Endothelial cell of umbilical vein (primary cell): ENCODE measurements at regions not wholly inside any gene's neighbourhood (a gene's known extent, or its start where the extent isn't known, plus 50 kb on each side); places are given as distances from the start of the nearest gene placed in this dataset.

Source experiments
- BruUV-seq: library from RNA; stranded (reverse); fragments of 400-500 nt; replicated peaks from 2 replicates; lab custom pipeline; 2021; lab: Mats Ljungman, UMichigan
- CTCF ChIA-PET: fragments of 300-600, 350-600 bp; sonication (Branson Sonifier 250); formaldehyde crosslinking; loops from one replicate; lab custom pipeline; 2021; ENCODE audit warnings: antibody characterized with exemption, inconsistent platforms; lab: Charles Lee
- POLR2A ChIA-PET: fragments of 300-600, 350-600 bp; sonication (Branson Sonifier 250); formaldehyde crosslinking; loops from one replicate; lab custom pipeline; 2021; ENCODE audit warnings: antibody characterized with exemption, inconsistent platforms; lab: Charles Lee
- DNase-seq: peaks from one replicate; pipeline ENCODE4 v3.0.0-alpha.2; 2011; ENCODE audit warnings: low read depth, low spot score
- FAIRE-seq: peaks from 2 replicates; lab custom pipeline; 2011; peaks lifted over from hg19 to GRCh38; lab: Jason Lieb, UNC
- H2AFZ ChIP-seq: 2 replicates; pipeline ENCODE4 v1.6.0; 2012; ENCODE audit warnings: low read depth, low read length, control low read depth, inconsistent platforms
- H3K27ac ChIP-seq: 2 replicates; pipeline ENCODE4 v1.5.1; 2011; ENCODE audit warnings: low read depth, mild to moderate bottlenecking, control low read depth, low read length, moderate library complexity; ENCODE audit not compliant: insufficient read depth
- H3K27me3 ChIP-seq, 2 experiments: 2 replicates each; pipeline versions ENCODE4 v1.6.0 to v1.6.1; 2011; ENCODE audit warnings: low read length in 2 of 2, mixed read lengths in 1 of 2; ENCODE audit not compliant: control insufficient read depth in 2 of 2, insufficient read depth in 2 of 2
- H3K36me3 ChIP-seq, 2 experiments: 2 replicates in 1 of 2; 3 replicates in 1 of 2; pipeline ENCODE4 v1.5.1; 2011; ENCODE audit warnings: low read length in 2 of 2, mild to moderate bottlenecking in 1 of 2, moderate library complexity in 1 of 2; ENCODE audit not compliant: control insufficient read depth in 2 of 2, insufficient read depth in 2 of 2; ENCODE audit errors: extremely low read depth in 1 of 2
- H3K4me1 ChIP-seq: 3 replicates; pipeline ENCODE4 v1.5.1; 2011; ENCODE audit warnings: mild to moderate bottlenecking, low read length; ENCODE audit not compliant: control insufficient read depth, insufficient read depth; ENCODE audit errors: extremely low read depth
- H3K4me2 ChIP-seq: 2 replicates; pipeline ENCODE4 v1.6.1; 2011; ENCODE audit warnings: low read length, control low read depth, mixed read lengths; ENCODE audit not compliant: insufficient read depth
- H3K4me3 ChIP-seq, 3 experiments: fragments of 200-600 bp in 1 of 3; sonication (generic), shearing (Covaris generic) in 1 of 3; replicated peaks in 1 of 3; 2 replicates each; pipeline ENCODE4 v1.5.1; 2011 to 2016; ENCODE audit warnings: control low read depth in 3 of 3, low read length in 3 of 3, mild to moderate bottlenecking in 2 of 3, inconsistent platforms in 1 of 3, low read depth in 1 of 3, moderate library complexity in 1 of 3; ENCODE audit not compliant: insufficient read depth in 1 of 3
- H3K79me2 ChIP-seq: 2 replicates; pipeline ENCODE4 v1.6.0; 2012; ENCODE audit warnings: low read length, inconsistent platforms; ENCODE audit not compliant: control insufficient read depth, insufficient read depth
- H3K9ac ChIP-seq: replicated peaks from 2 replicates; pipeline ENCODE3; 2011; ENCODE audit warnings: low read length, control low read depth; ENCODE audit not compliant: insufficient read depth; ENCODE audit errors: extremely low read depth
- H3K9me1 ChIP-seq: replicated peaks from 3 replicates; pipeline ENCODE4 v1.6.0; 2011; ENCODE audit warnings: mild to moderate bottlenecking, low read length; ENCODE audit not compliant: control insufficient read depth, insufficient read depth; ENCODE audit errors: extremely low read depth
- H3K9me3 ChIP-seq: replicated peaks from 2 replicates; pipeline ENCODE4 v1.5.1; 2012; ENCODE audit warnings: low read length, inconsistent platforms; ENCODE audit not compliant: control insufficient read depth, insufficient read depth
- H4K20me1 ChIP-seq: replicated peaks from 2 replicates; pipeline ENCODE3; 2011; ENCODE audit warnings: mild to moderate bottlenecking, low read length; ENCODE audit not compliant: control insufficient read depth, insufficient read depth; ENCODE audit errors: extremely low read depth
- CTCF ChIP-seq, 2 donors: IDR thresholded peaks; 1 replicate in 1 of 2; 2 replicates in 1 of 2; pipeline ENCODE4 v1.5.1; 2011; ENCODE audit warnings: low read length in 2 of 2, mild to moderate bottlenecking in 2 of 2, moderate library complexity in 2 of 2, control low read depth in 1 of 2, inconsistent platforms in 1 of 2, low read depth in 1 of 2; ENCODE audit not compliant: insufficient read depth in 1 of 2; ENCODE audit errors: extremely low read depth in 1 of 2
- EZH2 ChIP-seq: IDR thresholded peaks from 2 replicates; pipeline ENCODE4 v1.6.1; 2012; ENCODE audit warnings: borderline replicate concordance, low read depth, mild to moderate bottlenecking, moderate library complexity, low read length, inconsistent platforms; ENCODE audit not compliant: severe bottlenecking
- JUN ChIP-seq: IDR thresholded peaks from 2 replicates; pipeline ENCODE4 v1.6.1; 2011; ENCODE audit warnings: borderline replicate concordance, low read depth; ENCODE audit not compliant: insufficient read length, insufficient read depth
- MYC ChIP-seq: IDR thresholded peaks from one replicate; pipeline ENCODE4 v1.6.1; 2011; ENCODE audit warnings: mild to moderate bottlenecking, low read depth, low read length
- POLR2A ChIP-seq: IDR thresholded peaks from 2 replicates; pipeline ENCODE4 v1.6.1; 2012; ENCODE audit warnings: low read depth, mild to moderate bottlenecking, control low read depth, low read length
- dilution Hi-C: fragments of 300-500 bp; cut with MboI; formaldehyde crosslinking; loops from one replicate; pipeline ENCODE4 v1.15.0; 2019; ENCODE audit warnings: low sequenced_read_pairs; ENCODE audit not compliant: extremely low pct_ligation_motif_present
- intact Hi-C: fragments of 100-400 bp; cut with micrococcal nuclease; formaldehyde crosslinking; loops from one replicate; pipeline ENCODE4 v1.10.0; 2022
- TF ChIP-seq, protein P1 (sequence below): IDR thresholded peaks from 2 replicates; pipeline ENCODE4 v1.6.1; 2011; ENCODE audit not compliant: insufficient read depth, insufficient read length

DNA sequence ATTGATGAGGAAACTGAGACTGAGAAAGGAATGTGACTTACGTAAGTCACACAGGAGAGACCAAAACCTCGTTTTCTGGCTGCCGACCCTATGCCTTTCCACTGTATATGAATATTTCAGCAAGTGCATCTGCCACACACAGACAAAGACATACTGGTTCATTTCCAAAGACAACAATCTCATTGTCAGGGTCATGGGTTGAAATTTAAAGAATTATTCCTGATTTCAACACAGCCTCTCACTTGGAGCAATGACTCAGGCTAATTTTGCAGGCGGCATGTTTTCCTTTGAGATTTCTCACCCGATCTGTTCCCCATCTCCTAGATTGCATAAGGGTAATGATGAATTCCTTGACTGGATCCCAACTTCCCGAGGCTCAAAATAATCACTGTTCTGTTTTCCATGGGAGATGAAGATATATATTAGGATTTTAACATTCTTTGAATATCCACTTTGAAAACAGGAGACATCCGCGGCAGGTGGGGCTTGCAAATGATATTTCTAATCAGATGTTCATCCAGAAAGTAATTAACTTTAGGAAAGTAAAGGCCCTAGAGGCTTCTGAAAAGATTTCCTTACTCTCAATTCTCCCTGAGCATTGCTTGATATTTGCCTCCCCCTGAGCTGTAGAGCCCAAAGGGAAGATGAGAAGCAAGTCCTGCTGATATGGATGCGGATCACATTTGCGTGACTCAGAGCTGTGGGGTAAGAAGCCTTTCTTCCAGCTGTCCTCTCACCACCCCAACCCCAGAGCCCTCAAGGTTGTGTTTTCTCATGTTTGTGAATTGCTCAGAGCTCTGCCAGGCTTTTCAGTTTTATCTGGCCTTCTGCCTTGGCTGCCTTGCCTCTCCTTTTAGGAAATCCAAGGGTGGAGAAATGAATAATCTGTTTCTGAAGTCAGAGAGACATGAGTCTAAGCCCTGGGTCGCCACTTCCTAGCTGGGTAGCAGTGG, 361.1 kb upstream of the BOD1L1 start:
- BruUV-seq, result no TSS peak
- Histone ChIP-seq H2AFZ (no peak overlapping the region), H3K79me2 (no peaks in the 10 kb centered on the region), H4K20me1 (no peaks in the 10 kb centered on the region), H3K4me3 (no peak overlapping the region), H3K4me2 (no peak overlapping the region), H3K27me3 (no peaks in the 10 kb centered on the region), H3K9ac (no peak overlapping the region), H3K4me1 (no peaks in the 10 kb centered on the region), H3K36me3 (no peaks in the 10 kb centered on the region), H3K9me3 (no peaks in the 10 kb centered on the region), H3K9me1 (no peaks in the 10 kb centered on the region), H3K27ac (no peak overlapping the region)
- no peak for DNase-seq
- no peak for FAIRE-seq
- dilution Hi-C loops, result no loop called here
- POLR2A ChIA-PET, result no interaction called here
- intact Hi-C loops, result no loop called here
- CTCF ChIA-PET, result interaction anchor here (1.1 kb wide), 1 partner anchor 12 kb away, joined by 3 read pairs; no protein-coding TSS in a partner anchor
- TF ChIP-seq MYC (no peak), EZH2 (no peak), POLR2A (no peak), JUN (no peak), CTCF (IDR thresholded peaks at IDR 0.05; ENCODE audit: extremely low read depth in 1 of 2, insufficient read depth in 1 of 2, low read depth in 1 of 2, low read length in 2 of 2) (no peak)
- TF ChIP-seq, protein P1, sequence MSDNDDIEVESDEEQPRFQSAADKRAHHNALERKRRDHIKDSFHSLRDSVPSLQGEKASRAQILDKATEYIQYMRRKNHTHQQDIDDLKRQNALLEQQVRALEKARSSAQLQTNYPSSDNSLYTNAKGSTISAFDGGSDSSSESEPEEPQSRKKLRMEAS, result no peak
